Upper lobe of left lung (tissue), 4 donors: ENCODE measurements at regions not wholly inside any gene's neighbourhood (a gene's known extent, or its start where the extent isn't known, plus 50 kb on each side); places are given as distances from the start of the nearest gene placed in this dataset.

Source experiments
- POLR2A ChIP-seq, 4 donors: fragments of 450-650 bp; IDR thresholded peaks; one replicate each; pipeline ENCODE4 v1.5.1; 2016 to 2017; ENCODE audit warnings: antibody characterized with exemption in 4 of 4, mild to moderate bottlenecking in 2 of 4
- POLR2AphosphoS5 ChIP-seq, 2 donors: sonication (generic); formaldehyde crosslinking; IDR thresholded peaks; one replicate each; pipeline ENCODE4 v1.5.1; 2017; ENCODE audit warnings: antibody characterized with exemption in 2 of 2
- TF ChIP-seq, protein P1 (sequence below), 6 experiments: fragments of 450-650 bp in 4 of 6; fragments of 200-600 bp in 2 of 6; sonication (generic) in 2 of 6; IDR thresholded peaks; one replicate each; pipeline ENCODE4 v1.5.1; 2016 to 2019; ENCODE audit warnings: antibody characterized with exemption in 6 of 6

DNA sequence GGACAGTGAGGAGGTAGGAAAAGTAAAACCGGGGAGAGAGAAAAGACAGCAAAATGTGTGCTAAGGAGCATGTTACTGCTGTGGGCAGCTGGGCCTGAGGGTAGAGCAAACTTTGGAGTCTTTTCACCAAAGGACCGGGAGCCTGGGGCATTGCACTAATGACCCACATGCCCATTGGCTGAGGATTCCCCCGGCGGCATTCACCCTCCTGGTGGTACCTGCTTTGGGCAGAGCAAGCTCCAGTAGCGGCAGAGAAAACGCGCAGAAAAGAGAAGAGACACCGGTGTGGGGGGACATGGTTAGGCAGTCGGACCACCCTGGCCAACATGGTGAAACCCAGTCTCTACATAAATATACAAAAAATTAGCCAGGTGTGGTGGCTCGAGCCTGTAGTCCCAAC is 83.4 kb upstream of the ESRRB start:
- TF ChIP-seq, protein P1, sequence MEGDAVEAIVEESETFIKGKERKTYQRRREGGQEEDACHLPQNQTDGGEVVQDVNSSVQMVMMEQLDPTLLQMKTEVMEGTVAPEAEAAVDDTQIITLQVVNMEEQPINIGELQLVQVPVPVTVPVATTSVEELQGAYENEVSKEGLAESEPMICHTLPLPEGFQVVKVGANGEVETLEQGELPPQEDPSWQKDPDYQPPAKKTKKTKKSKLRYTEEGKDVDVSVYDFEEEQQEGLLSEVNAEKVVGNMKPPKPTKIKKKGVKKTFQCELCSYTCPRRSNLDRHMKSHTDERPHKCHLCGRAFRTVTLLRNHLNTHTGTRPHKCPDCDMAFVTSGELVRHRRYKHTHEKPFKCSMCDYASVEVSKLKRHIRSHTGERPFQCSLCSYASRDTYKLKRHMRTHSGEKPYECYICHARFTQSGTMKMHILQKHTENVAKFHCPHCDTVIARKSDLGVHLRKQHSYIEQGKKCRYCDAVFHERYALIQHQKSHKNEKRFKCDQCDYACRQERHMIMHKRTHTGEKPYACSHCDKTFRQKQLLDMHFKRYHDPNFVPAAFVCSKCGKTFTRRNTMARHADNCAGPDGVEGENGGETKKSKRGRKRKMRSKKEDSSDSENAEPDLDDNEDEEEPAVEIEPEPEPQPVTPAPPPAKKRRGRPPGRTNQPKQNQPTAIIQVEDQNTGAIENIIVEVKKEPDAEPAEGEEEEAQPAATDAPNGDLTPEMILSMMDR (IDR thresholded peaks at IDR 0.05), result no peak
- TF ChIP-seq POLR2A (IDR thresholded peaks at IDR 0.05) (no peak), POLR2AphosphoS5 (IDR thresholded peaks at IDR 0.05) (no peak)
